ENCODE measurements at regions not wholly inside any gene's neighbourhood (a gene's known extent, or its start where the extent isn't known, plus 50 kb on each side); places are given as distances from the start of the nearest gene placed in this dataset.

- Histone ChIP-seq H3K27me3 (ENCODE audit: control insufficient read depth, insufficient read depth, low read length) (no peaks in the 10 kb centered on the region), H3K36me3 (ENCODE audit: control insufficient read depth, insufficient read depth, low read length) (no peaks in the 10 kb centered on the region), H3K4me3 (ENCODE audit: low read depth, low read length) (no peak overlapping the region)
- DNase-seq (ENCODE audit: low read depth) = no peak
- no peak for TF ChIP-seq CTCF (IDR thresholded peaks at IDR 0.05; ENCODE audit: insufficient read depth, low read depth, low read length)
- POLR2A ChIA-PET = no interaction called here
- CTCF ChIA-PET = no interaction called here
These were observed 199.4 kb upstream of the CCND2 start for GRCh38 chr12:4074129-4074528.

GRCh38 chr12:4069670-4070010 is 196.4 kb upstream of the PARP11 start:
- Histone ChIP-seq H3K4me3 (ENCODE audit: low read depth, low read length) (no peak overlapping the region), H3K27me3 (ENCODE audit: control insufficient read depth, insufficient read depth, low read length) (no peaks in the 10 kb centered on the region), H3K36me3 (ENCODE audit: control insufficient read depth, insufficient read depth, low read length) (no peaks in the 10 kb centered on the region)
- no peak for TF ChIP-seq CTCF (IDR thresholded peaks at IDR 0.05; ENCODE audit: insufficient read depth, low read depth, low read length)
- POLR2A ChIA-PET = no interaction called here
- DNase-seq (ENCODE audit: low read depth) = no peak
- CTCF ChIA-PET = no interaction called here

GRCh38 chr12:4068981-4069669 is 195.9 kb upstream of the PARP11 start:
- H3K4me3 ChIP-seq (ENCODE audit: low read depth, low read length) = no peak overlapping the region
- DNase-seq (ENCODE audit: low read depth) = no peak
- H3K36me3 ChIP-seq (ENCODE audit: control insufficient read depth, insufficient read depth, low read length) = no peaks in the 10 kb centered on the region
- POLR2A ChIA-PET = no interaction called here
- no peak for TF ChIP-seq CTCF (IDR thresholded peaks at IDR 0.05; ENCODE audit: insufficient read depth, low read depth, low read length)
- CTCF ChIA-PET = no interaction called here
- no peaks in the 10 kb centered on the region for H3K27me3 ChIP-seq (ENCODE audit: control insufficient read depth, insufficient read depth, low read length)

GRCh38 chr12:4064008-4064407 is 190.8 kb upstream of the PARP11 start:
- DNase-seq (ENCODE audit: low read depth) = no peak
- Histone ChIP-seq H3K4me3 (ENCODE audit: low read depth, low read length) (no peak overlapping the region), H3K36me3 (ENCODE audit: control insufficient read depth, insufficient read depth, low read length) (no peaks in the 10 kb centered on the region), H3K27me3 (ENCODE audit: control insufficient read depth, insufficient read depth, low read length) (no peaks in the 10 kb centered on the region)
- TF ChIP-seq CTCF (IDR thresholded peaks at IDR 0.05; ENCODE audit: insufficient read depth, low read depth, low read length) = no peak
- ChIA-PET POLR2A (no interaction called here), CTCF (no interaction called here)

- DNase-seq (ENCODE audit: low read depth) = no peak
- POLR2A ChIA-PET = no interaction called here
- H3K27me3 ChIP-seq (ENCODE audit: control insufficient read depth, insufficient read depth, low read length) = no peaks in the 10 kb centered on the region
- TF ChIP-seq CTCF (IDR thresholded peaks at IDR 0.05; ENCODE audit: insufficient read depth, low read depth, low read length) = no peak
- H3K36me3 ChIP-seq (ENCODE audit: control insufficient read depth, insufficient read depth, low read length) = no peaks in the 10 kb centered on the region
- no peak overlapping the region for H3K4me3 ChIP-seq (ENCODE audit: low read depth, low read length)
- CTCF ChIA-PET = interaction anchor here (0.5 kb wide), 1 partner anchor 274 kb away, joined by 3 read pairs; no protein-coding TSS in a partner anchor
These were observed 186.8 kb upstream of the PARP11 start for GRCh38 chr12:4059898-4060568.
